CD14-positive monocyte (primary cell): ENCODE measurements at regions not wholly inside any gene's neighbourhood (a gene's known extent, or its start where the extent isn't known, plus 50 kb on each side); places are given as distances from the start of the nearest gene placed in this dataset.

Experiments
- DNase-seq, 3 donors: peaks; one replicate each; pipeline ENCODE4 v3.0.0-alpha.2; 2011 to 2022
- H2AFZ ChIP-seq: 2 replicates; pipeline ENCODE4 v1.6.0; 2012; ENCODE audit warnings: mild to moderate bottlenecking, low read depth, low read length, inconsistent platforms; ENCODE audit not compliant: insufficient read depth, poor library complexity, severe bottlenecking
- H3K27ac ChIP-seq, 2 donors: 1 replicate in 1 of 2; 2 replicates in 1 of 2; pipeline ENCODE4 v1.5.1; 2012 to 2013; ENCODE audit warnings: low read length in 2 of 2, control low read depth in 1 of 2, inconsistent platforms in 1 of 2, low read depth in 1 of 2, mild to moderate bottlenecking in 1 of 2
- H3K27me3 ChIP-seq, 2 donors: one replicate each; pipeline versions ENCODE4 v1.6.0 to v1.6.1; 2011 to 2013; ENCODE audit warnings: low read length in 2 of 2; ENCODE audit not compliant: control insufficient read depth in 2 of 2, insufficient read depth in 2 of 2
- H3K36me3 ChIP-seq, 2 donors: replicated peaks in 1 of 2; 1 replicate in 1 of 2; 2 replicates in 1 of 2; pipeline versions ENCODE4 v1.5.1 to v1.6.1; 2012 to 2013; ENCODE audit warnings: low read length in 2 of 2, control low read depth in 1 of 2, inconsistent platforms in 1 of 2, mild to moderate bottlenecking in 1 of 2; ENCODE audit not compliant: insufficient read depth in 2 of 2, control insufficient read depth in 1 of 2
- H3K4me1 ChIP-seq, 2 donors: 1 replicate in 1 of 2; 2 replicates in 1 of 2; pipeline versions ENCODE4 v1.5.1 to v1.6.1; 2012 to 2013; ENCODE audit warnings: low read length in 2 of 2, control low read depth in 1 of 2, inconsistent platforms in 1 of 2, mild to moderate bottlenecking in 1 of 2, moderate library complexity in 1 of 2; ENCODE audit not compliant: insufficient read depth in 2 of 2, control insufficient read depth in 1 of 2
- H3K4me2 ChIP-seq: replicated peaks from 2 replicates; pipeline ENCODE3; 2012; ENCODE audit warnings: low read length, moderate library complexity, mild to moderate bottlenecking; ENCODE audit not compliant: poor library complexity, severe bottlenecking; ENCODE audit errors: extremely low read depth
- H3K4me3 ChIP-seq, 3 experiments: fragments of 200-600 bp in 1 of 3; sonication (generic) in 1 of 3; replicated peaks in 1 of 3; 1 replicate in 2 of 3; 2 replicates in 1 of 3; pipeline ENCODE4 v1.5.1; 2011 to 2013; ENCODE audit warnings: low read length in 3 of 3, mild to moderate bottlenecking in 3 of 3, control low read depth in 2 of 3, low read depth in 2 of 3, inconsistent platforms in 1 of 3, moderate library complexity in 1 of 3
- H3K79me2 ChIP-seq: 2 replicates; pipeline ENCODE4 v1.6.0; 2012; ENCODE audit warnings: mild to moderate bottlenecking, control low read depth, inconsistent platforms, low read length, moderate library complexity; ENCODE audit not compliant: insufficient read depth
- H3K9ac ChIP-seq: 2 replicates; pipeline ENCODE4 v1.6.0; 2017; ENCODE audit warnings: low read length, mild to moderate bottlenecking; ENCODE audit not compliant: insufficient read depth, poor library complexity, severe bottlenecking
- H3K9me3 ChIP-seq, 2 donors: replicated peaks in 1 of 2; 1 replicate in 1 of 2; 2 replicates in 1 of 2; pipeline versions ENCODE4 v1.5.1 to v1.6.1; 2012 to 2013; ENCODE audit warnings: low read length in 2 of 2, control low read depth in 1 of 2; ENCODE audit not compliant: control insufficient read depth in 1 of 2, insufficient read depth in 1 of 2
- H4K20me1 ChIP-seq: 2 replicates; pipeline ENCODE4 v1.6.0; 2012; ENCODE audit warnings: mild to moderate bottlenecking, low read length, control low read depth, moderate library complexity; ENCODE audit not compliant: insufficient read depth
- H3K27ac Mint-ChIP-seq, 7 donors: one replicate each; pipeline ENCODE4 v1.8.0; 2020; ENCODE audit warnings: mild to moderate bottlenecking in 7 of 7, mixed read lengths in 7 of 7, moderate library complexity in 6 of 7, inconsistent platforms in 2 of 7
- H3K27me3 Mint-ChIP-seq, 3 donors: one replicate each; pipeline ENCODE4 v1.8.0; 2021 to 2022; ENCODE audit warnings: low read depth in 3 of 3, mild to moderate bottlenecking in 3 of 3, mixed read lengths in 3 of 3, moderate library complexity in 3 of 3, inconsistent platforms in 1 of 3
- H3K36me3 Mint-ChIP-seq, 2 donors: one replicate each; pipeline ENCODE4 v1.8.0; 2020; ENCODE audit warnings: mixed read lengths in 2 of 2, inconsistent platforms in 1 of 2, mild to moderate bottlenecking in 1 of 2
- H3K4me1 Mint-ChIP-seq: one replicate; pipeline ENCODE4 v1.8.0; 2020; ENCODE audit warnings: mild to moderate bottlenecking, mixed read lengths
- H3K4me3 Mint-ChIP-seq, 2 donors: one replicate each; pipeline ENCODE4 v1.8.0; 2020; ENCODE audit warnings: mild to moderate bottlenecking in 2 of 2, mixed read lengths in 2 of 2, moderate library complexity in 1 of 2
- H3K9me3 Mint-ChIP-seq, 7 donors: one replicate each; pipeline ENCODE4 v1.8.0; 2020 to 2022; ENCODE audit warnings: mixed read lengths in 7 of 7, mild to moderate bottlenecking in 6 of 7, moderate library complexity in 6 of 7, inconsistent platforms in 2 of 7
- CTCF ChIP-seq: fragments of 200-600 bp; IDR thresholded peaks from one replicate; pipeline ENCODE4 v1.8.0; 2022; ENCODE audit warnings: antibody characterized with exemption, mild to moderate bottlenecking
- WGBS: methylation state at CpG from one replicate; pipeline ENCODE4 v1.1.5; 2013; ENCODE audit warnings: missing lambda C conversion rate; ENCODE audit not compliant: insufficient coverage; 5-methylcytosine and 5-hydroxymethylcytosine counted together
- intact Hi-C, 2 donors: fragments of 100-400 bp; cut with micrococcal nuclease; formaldehyde crosslinking; loops; one replicate each; pipeline versions ENCODE4 v1.15.0 to v1.15.1; 2023

- no CpG with 5 or more reads among the region's 3 CpGs for WGBS
- Mint-ChIP-seq H3K4me3 (no peak overlapping the region), H3K27me3 (no peaks in the 10 kb centered on the region), H3K27ac (no peak overlapping the region), H3K4me1 (no peaks in the 10 kb centered on the region), H3K9me3 (peaks cover 0 to 12% (median 4%) of the 10 kb centered on the region in 7 donors), H3K36me3 (no peaks in the 10 kb centered on the region)
- H3K4me2 ChIP-seq: no peak overlapping the region
- DNase-seq: no peak
- intact Hi-C loops: no loop called here
- no peaks in the 10 kb centered on the region for H3K4me1 ChIP-seq
- H4K20me1 ChIP-seq: no peaks in the 10 kb centered on the region
- TF ChIP-seq CTCF: no peak
- no peak overlapping the region for H3K9ac ChIP-seq
- H3K27me3 ChIP-seq: no peaks in the 10 kb centered on the region
- H2AFZ ChIP-seq: no peak overlapping the region
- H3K9me3 ChIP-seq: peaks cover 17 to 19% of the 10 kb centered on the region in 2 donors
- H3K4me3 ChIP-seq: no peak overlapping the region
- H3K36me3 ChIP-seq: no peaks in the 10 kb centered on the region
- no peak overlapping the region for H3K27ac ChIP-seq
- no peaks in the 10 kb centered on the region for H3K79me2 ChIP-seq
Measured at GRCh38 chr13:64223016-64223415, 2807.4 kb upstream of the PCDH20 start.

- no peak for DNase-seq
- no peaks in the 10 kb centered on the region for H3K27me3 ChIP-seq
- intact Hi-C loops: no loop called here
- H3K9me3 ChIP-seq: peaks cover 0 to 10% of the 10 kb centered on the region in 2 donors
- no peak for TF ChIP-seq CTCF
- peaks cover 2 to 12% (median 5%) of the 10 kb centered on the region in 7 donors for H3K9me3 Mint-ChIP-seq
- H3K4me1 Mint-ChIP-seq: no peaks in the 10 kb centered on the region
- H3K27ac Mint-ChIP-seq: no peak overlapping the region
- H3K4me2 ChIP-seq: no peak overlapping the region
- no peak overlapping the region for H3K4me3 Mint-ChIP-seq
- H4K20me1 ChIP-seq: no peaks in the 10 kb centered on the region
- 83% methylated on average over 6 of the region's 9 CpGs for WGBS
- H3K4me3 ChIP-seq: no peak overlapping the region
- no peak overlapping the region for H3K9ac ChIP-seq
- H3K79me2 ChIP-seq: no peaks in the 10 kb centered on the region
- H3K4me1 ChIP-seq: no peaks in the 10 kb centered on the region
- H2AFZ ChIP-seq: no peak overlapping the region
- H3K36me3 Mint-ChIP-seq: no peaks in the 10 kb centered on the region
- no peaks in the 10 kb centered on the region for H3K36me3 ChIP-seq
- no peak overlapping the region for H3K27ac ChIP-seq
- no peaks in the 10 kb centered on the region for H3K27me3 Mint-ChIP-seq
Measured at GRCh38 chr13:64206430-64207225, 2791.0 kb upstream of the PCDH20 start.
